Psoas muscle (tissue), 7 donors: ENCODE measurements at regions not wholly inside any gene's neighbourhood (a gene's known extent, or its start where the extent isn't known, plus 50 kb on each side); places are given as distances from the start of the nearest gene placed in this dataset.
"Not testable (repeated sequence)": the region's sequence is repeated elsewhere in the genome, so short reads cannot be mapped to it uniquely, and the experiment has no call there.

ENCODE experiments used
- ATAC-seq, 4 donors: fragments of 200-7000 bp; cut with Tn5 transposase; one replicate each; pipeline ENCODE4 v1.9.1; 2020; ENCODE audit warnings: moderate library complexity in 3 of 4, mild to moderate bottlenecking in 2 of 4
- DNase-seq, 2 donors: peaks; one replicate each; pipeline ENCODE4 v3.0.0-alpha.2; 2020
- H3K27ac ChIP-seq: fragments of 200-600 bp; one replicate; pipeline ENCODE4 v1.8.0; 2022
- H3K27me3 ChIP-seq, 3 donors: fragments of 200-600 bp in 1 of 3; one replicate each; pipeline versions ENCODE4 v1.6.1 to v1.8.0; 2013 to 2022; ENCODE audit warnings: low read length in 2 of 3, mild to moderate bottlenecking in 2 of 3, moderate library complexity in 1 of 3; ENCODE audit not compliant: insufficient read depth in 3 of 3
- H3K36me3 ChIP-seq, 2 donors: fragments of 200-600 bp in 1 of 2; one replicate each; pipeline versions ENCODE4 v1.6.1 to v1.8.0; 2013 to 2022; ENCODE audit warnings: low read depth in 1 of 2, mild to moderate bottlenecking in 1 of 2, moderate library complexity in 1 of 2; ENCODE audit not compliant: insufficient read depth in 1 of 2
- H3K4me1 ChIP-seq: fragments of 200-600 bp; one replicate; pipeline ENCODE4 v1.8.0; 2022
- H3K4me3 ChIP-seq: fragments of 200-600 bp; one replicate; pipeline ENCODE4 v1.8.0; 2022; ENCODE audit warnings: mild to moderate bottlenecking
- H3K9me3 ChIP-seq: fragments of 200-600 bp; one replicate; pipeline ENCODE4 v1.8.0; 2022
- CTCF ChIP-seq: fragments of 200-600 bp; IDR thresholded peaks from one replicate; pipeline ENCODE4 v1.8.0; 2022; ENCODE audit warnings: antibody characterized with exemption
- WGBS, 3 donors: extraction: QIAGEN DNeasy Blood & Tissue Kit; methylation state at CpG; one replicate each; pipeline versions ENCODE4 v1.1.6 to v1.1.7; 2013; 5-methylcytosine and 5-hydroxymethylcytosine counted together
- intact Hi-C, 2 donors: fragments of 100-400 bp; cut with DNase I; formaldehyde crosslinking; loops; one replicate each; pipeline versions ENCODE4 v1.11.0 to v1.14.2; 2022
- donor health status: healthy with polysubstance abuse.
- donor health status: DM: no; HTN: no; CAD: no; lungs with moderate emphysema.
- donor health status: Bipolar disorder and iron deficiency.
- donor health status: healthy.
- donor health status: DM: yes; HTN: yes; CAD: no.
- donor health status: DM: no; HTN: no; CAD: no.
- donor health status: DM: yes; HTN: yes; CAD: no.

GRCh38 chr12:114090211-114090610 is 124.1 kb upstream of the RBM19 start:
- no peaks in the 10 kb centered on the region for H3K27me3 ChIP-seq
- no peaks in the 10 kb centered on the region for H3K4me1 ChIP-seq
- no peak for TF ChIP-seq CTCF
- ATAC-seq: no peak
- H3K27ac ChIP-seq: no peak overlapping the region
- intact Hi-C loops: no loop called here
- no peaks in the 10 kb centered on the region for H3K36me3 ChIP-seq
- H3K4me3 ChIP-seq: no peak overlapping the region
- 39 to 43% (median 40%) methylated on average over 5 of the region's 5 CpGs for WGBS, 3 donors
- no peaks in the 10 kb centered on the region for H3K9me3 ChIP-seq
- DNase-seq: no peak

GRCh38 chr12:114073076-114073475 is 107.0 kb upstream of the RBM19 start:
- intact Hi-C loops: no loop called here
- WGBS, 3 donors: 90 to 97% (median 96%) methylated on average over 3 of the region's 3 CpGs
- no peaks in the 10 kb centered on the region for H3K27me3 ChIP-seq
- no peaks in the 10 kb centered on the region for H3K9me3 ChIP-seq
- H3K27ac ChIP-seq: no peak overlapping the region
- H3K4me1 ChIP-seq: no peaks in the 10 kb centered on the region
- TF ChIP-seq CTCF: no peak
- H3K4me3 ChIP-seq: no peak overlapping the region
- ATAC-seq (no peak), DNase-seq (no peak)
- no peaks in the 10 kb centered on the region for H3K36me3 ChIP-seq

GRCh38 chr12:114069507-114069906 is 103.4 kb upstream of the RBM19 start:
- intact Hi-C loops: no loop called here
- H3K4me3 ChIP-seq: no peak overlapping the region
- ATAC-seq: no peak
- peaks cover 0 to 3% (median 0%) of the 10 kb centered on the region in 3 donors for H3K27me3 ChIP-seq
- H3K36me3 ChIP-seq: no peaks in the 10 kb centered on the region
- no peaks in the 10 kb centered on the region for H3K4me1 ChIP-seq
- 67 to 74% (median 69%) methylated on average over 2 of the region's 2 CpGs for WGBS, 3 donors
- no peak overlapping the region for H3K27ac ChIP-seq
- no peak for DNase-seq
- no peak for TF ChIP-seq CTCF
- H3K9me3 ChIP-seq: no peaks in the 10 kb centered on the region

GRCh38 chr12:114064497-114064896 is 98.4 kb upstream of the RBM19 start:
- ATAC-seq (no peak), DNase-seq (no peak)
- H3K4me3 ChIP-seq: no peak overlapping the region
- H3K36me3 ChIP-seq: no peaks in the 10 kb centered on the region
- H3K4me1 ChIP-seq: no peaks in the 10 kb centered on the region
- no peaks in the 10 kb centered on the region for H3K9me3 ChIP-seq
- WGBS, 3 donors: 76 to 93% (median 84%) methylated on average over 3 to 4 of the region's 4 CpGs
- no peak overlapping the region for H3K27ac ChIP-seq
- intact Hi-C loops: no loop called here
- peaks cover 0 to 3% (median 0%) of the 10 kb centered on the region in 3 donors for H3K27me3 ChIP-seq
- TF ChIP-seq CTCF: no peak

GRCh38 chr12:114064034-114064433 is 97.9 kb upstream of the RBM19 start:
- ATAC-seq, DNase-seq, H3K27me3 ChIP-seq, H3K4me3 ChIP-seq, H3K4me1 ChIP-seq, intact Hi-C loops, H3K27ac ChIP-seq, H3K36me3 ChIP-seq, H3K9me3 ChIP-seq: not testable (repeated sequence)
- 78 to 87% (median 84%) methylated on average over 6 to 8 of the region's 8 CpGs for WGBS, 3 donors
